A549 (cell line): ENCODE measurements at regions not wholly inside any gene's neighbourhood (a gene's known extent, or its start where the extent isn't known, plus 50 kb on each side); places are given as distances from the start of the nearest gene placed in this dataset.

Source experiments
- BHLHE40 ChIP-seq: IDR thresholded peaks from 2 replicates; pipeline ENCODE4 v1.6.1; 2012; ENCODE audit warnings: low read depth, low read length, inconsistent platforms
- HOXA7 ChIP-seq: fragments of 250-450 bp; sonication (Bioruptor Pico); IDR thresholded peaks from 2 replicates; pipeline ENCODE4 v1.5.0; 2020; ENCODE audit warnings: mild to moderate bottlenecking, moderate library complexity
- MYC ChIP-seq: IDR thresholded peaks from 2 replicates; pipeline ENCODE4 v1.6.1; 2012; ENCODE audit warnings: mild to moderate bottlenecking, inconsistent platforms, low read length, improper control_type of control experiment, borderline replicate concordance
- NFE2L2 ChIP-seq: fragments of 150-350 bp; conservative IDR thresholded peaks from 2 replicates; pipeline ENCODE4 v1.6.1; 2014; ENCODE audit warnings: low read length
- POLR2A ChIP-seq: IDR thresholded peaks from 2 replicates; pipeline ENCODE4 v1.6.1; 2012; ENCODE audit warnings: mild to moderate bottlenecking, low read length
- TF ChIP-seq, protein P1 (sequence below): fragments of >200 bp; sonication (Bioruptor Twin); formaldehyde crosslinking; IDR thresholded peaks from 3 replicates; pipeline ENCODE4 v1.5.1; 2016
- TF ChIP-seq, protein P2 (sequence below): fragments of 200-600 bp; sonication (generic); IDR thresholded peaks from 2 replicates; pipeline ENCODE4 v1.6.1; 2016; ENCODE audit warnings: antibody characterized with exemption, mild to moderate bottlenecking, moderate library complexity

DNA sequence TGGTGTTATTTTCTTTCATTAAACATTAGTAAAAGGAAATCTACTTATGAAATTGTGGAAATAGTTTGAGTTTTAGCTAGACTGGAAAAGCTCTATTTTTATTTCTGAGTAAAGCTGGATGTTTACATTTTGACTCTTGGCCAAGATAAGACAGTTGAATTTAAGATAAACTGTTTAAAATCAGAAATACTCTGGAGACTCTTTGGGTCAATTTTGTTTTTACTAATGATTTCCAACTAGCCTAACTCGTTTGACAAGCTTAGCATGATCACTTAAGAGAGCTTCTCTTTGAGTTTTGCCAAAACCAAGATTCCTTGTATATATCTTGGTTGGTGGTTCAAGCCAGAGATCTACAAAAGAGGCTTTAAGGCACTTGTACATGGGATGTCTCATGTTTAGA, 724.8 kb upstream of the LUZP2 start:
- TF ChIP-seq MYC (no peak), BHLHE40 (no peak), POLR2A (no peak), NFE2L2 (no peak), HOXA7 (no peak)
- TF ChIP-seq, protein P1, sequence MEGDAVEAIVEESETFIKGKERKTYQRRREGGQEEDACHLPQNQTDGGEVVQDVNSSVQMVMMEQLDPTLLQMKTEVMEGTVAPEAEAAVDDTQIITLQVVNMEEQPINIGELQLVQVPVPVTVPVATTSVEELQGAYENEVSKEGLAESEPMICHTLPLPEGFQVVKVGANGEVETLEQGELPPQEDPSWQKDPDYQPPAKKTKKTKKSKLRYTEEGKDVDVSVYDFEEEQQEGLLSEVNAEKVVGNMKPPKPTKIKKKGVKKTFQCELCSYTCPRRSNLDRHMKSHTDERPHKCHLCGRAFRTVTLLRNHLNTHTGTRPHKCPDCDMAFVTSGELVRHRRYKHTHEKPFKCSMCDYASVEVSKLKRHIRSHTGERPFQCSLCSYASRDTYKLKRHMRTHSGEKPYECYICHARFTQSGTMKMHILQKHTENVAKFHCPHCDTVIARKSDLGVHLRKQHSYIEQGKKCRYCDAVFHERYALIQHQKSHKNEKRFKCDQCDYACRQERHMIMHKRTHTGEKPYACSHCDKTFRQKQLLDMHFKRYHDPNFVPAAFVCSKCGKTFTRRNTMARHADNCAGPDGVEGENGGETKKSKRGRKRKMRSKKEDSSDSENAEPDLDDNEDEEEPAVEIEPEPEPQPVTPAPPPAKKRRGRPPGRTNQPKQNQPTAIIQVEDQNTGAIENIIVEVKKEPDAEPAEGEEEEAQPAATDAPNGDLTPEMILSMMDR: no peak
- TF ChIP-seq, protein P2, sequence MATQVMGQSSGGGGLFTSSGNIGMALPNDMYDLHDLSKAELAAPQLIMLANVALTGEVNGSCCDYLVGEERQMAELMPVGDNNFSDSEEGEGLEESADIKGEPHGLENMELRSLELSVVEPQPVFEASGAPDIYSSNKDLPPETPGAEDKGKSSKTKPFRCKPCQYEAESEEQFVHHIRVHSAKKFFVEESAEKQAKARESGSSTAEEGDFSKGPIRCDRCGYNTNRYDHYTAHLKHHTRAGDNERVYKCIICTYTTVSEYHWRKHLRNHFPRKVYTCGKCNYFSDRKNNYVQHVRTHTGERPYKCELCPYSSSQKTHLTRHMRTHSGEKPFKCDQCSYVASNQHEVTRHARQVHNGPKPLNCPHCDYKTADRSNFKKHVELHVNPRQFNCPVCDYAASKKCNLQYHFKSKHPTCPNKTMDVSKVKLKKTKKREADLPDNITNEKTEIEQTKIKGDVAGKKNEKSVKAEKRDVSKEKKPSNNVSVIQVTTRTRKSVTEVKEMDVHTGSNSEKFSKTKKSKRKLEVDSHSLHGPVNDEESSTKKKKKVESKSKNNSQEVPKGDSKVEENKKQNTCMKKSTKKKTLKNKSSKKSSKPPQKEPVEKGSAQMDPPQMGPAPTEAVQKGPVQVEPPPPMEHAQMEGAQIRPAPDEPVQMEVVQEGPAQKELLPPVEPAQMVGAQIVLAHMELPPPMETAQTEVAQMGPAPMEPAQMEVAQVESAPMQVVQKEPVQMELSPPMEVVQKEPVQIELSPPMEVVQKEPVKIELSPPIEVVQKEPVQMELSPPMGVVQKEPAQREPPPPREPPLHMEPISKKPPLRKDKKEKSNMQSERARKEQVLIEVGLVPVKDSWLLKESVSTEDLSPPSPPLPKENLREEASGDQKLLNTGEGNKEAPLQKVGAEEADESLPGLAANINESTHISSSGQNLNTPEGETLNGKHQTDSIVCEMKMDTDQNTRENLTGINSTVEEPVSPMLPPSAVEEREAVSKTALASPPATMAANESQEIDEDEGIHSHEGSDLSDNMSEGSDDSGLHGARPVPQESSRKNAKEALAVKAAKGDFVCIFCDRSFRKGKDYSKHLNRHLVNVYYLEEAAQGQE: no peak
